ENCODE measurements at regions not wholly inside any gene's neighbourhood (a gene's known extent, or its start where the extent isn't known, plus 50 kb on each side); places are given as distances from the start of the nearest gene placed in this dataset.

DNA sequence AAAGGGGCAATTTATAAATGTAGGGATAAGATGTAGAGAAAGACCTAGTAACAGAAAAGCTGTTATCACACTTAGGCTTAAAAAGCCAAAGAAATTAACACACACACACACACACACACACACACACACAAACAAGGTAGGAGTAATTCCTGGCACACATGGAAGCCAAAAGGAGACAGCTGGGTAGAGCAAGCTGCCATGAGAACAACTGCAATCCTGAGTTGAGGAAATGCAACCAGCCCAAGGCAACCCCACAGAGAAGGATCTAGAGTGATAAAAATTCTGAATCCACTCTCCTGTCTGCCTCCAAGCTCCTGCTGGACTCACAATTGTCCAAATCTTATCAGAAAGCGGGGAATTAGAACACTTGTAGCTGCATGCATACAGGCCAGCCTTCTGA, 229.1 kb upstream of the DGKB start:
- TF ChIP-seq, protein P1, sequence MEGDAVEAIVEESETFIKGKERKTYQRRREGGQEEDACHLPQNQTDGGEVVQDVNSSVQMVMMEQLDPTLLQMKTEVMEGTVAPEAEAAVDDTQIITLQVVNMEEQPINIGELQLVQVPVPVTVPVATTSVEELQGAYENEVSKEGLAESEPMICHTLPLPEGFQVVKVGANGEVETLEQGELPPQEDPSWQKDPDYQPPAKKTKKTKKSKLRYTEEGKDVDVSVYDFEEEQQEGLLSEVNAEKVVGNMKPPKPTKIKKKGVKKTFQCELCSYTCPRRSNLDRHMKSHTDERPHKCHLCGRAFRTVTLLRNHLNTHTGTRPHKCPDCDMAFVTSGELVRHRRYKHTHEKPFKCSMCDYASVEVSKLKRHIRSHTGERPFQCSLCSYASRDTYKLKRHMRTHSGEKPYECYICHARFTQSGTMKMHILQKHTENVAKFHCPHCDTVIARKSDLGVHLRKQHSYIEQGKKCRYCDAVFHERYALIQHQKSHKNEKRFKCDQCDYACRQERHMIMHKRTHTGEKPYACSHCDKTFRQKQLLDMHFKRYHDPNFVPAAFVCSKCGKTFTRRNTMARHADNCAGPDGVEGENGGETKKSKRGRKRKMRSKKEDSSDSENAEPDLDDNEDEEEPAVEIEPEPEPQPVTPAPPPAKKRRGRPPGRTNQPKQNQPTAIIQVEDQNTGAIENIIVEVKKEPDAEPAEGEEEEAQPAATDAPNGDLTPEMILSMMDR (IDR thresholded peaks at IDR 0.05): no peak
- no peak for TF ChIP-seq EZH2 (IDR thresholded peaks at IDR 0.05; ENCODE audit: borderline replicate concordance, insufficient read depth, low read depth, low read length, poor library complexity, severe bottlenecking)

Measured in B cell (primary cell).